H9 (cell line): ENCODE measurements at regions not wholly inside any gene's neighbourhood (a gene's known extent, or its start where the extent isn't known, plus 50 kb on each side); places are given as distances from the start of the nearest gene placed in this dataset.

ENCODE experiments used
- DNase-seq: peaks from one replicate; pipeline ENCODE4 v3.0.0-alpha.2; 2017
- H2AFZ ChIP-seq: one replicate; pipeline ENCODE4 v1.6.1; 2013; ENCODE audit warnings: mild to moderate bottlenecking, low read length, control low read depth, moderate library complexity
- H2AK5ac ChIP-seq: 2 replicates; pipeline ENCODE4 v1.6.1; 2013; ENCODE audit warnings: low read length, control low read depth, mixed read lengths; ENCODE audit not compliant: insufficient read length
- H2BK120ac ChIP-seq: one replicate; pipeline ENCODE4 v1.6.1; 2013; ENCODE audit warnings: low read depth, mild to moderate bottlenecking, low read length, control low read depth, inconsistent platforms; ENCODE audit not compliant: poor library complexity, severe bottlenecking
- H2BK12ac ChIP-seq: 2 replicates; pipeline ENCODE4 v1.6.1; 2013; ENCODE audit warnings: low read length, control low read depth, mixed read lengths, low read depth; ENCODE audit not compliant: insufficient read length
- H2BK15ac ChIP-seq: 2 replicates; pipeline ENCODE4 v1.6.1; 2013; ENCODE audit warnings: low read depth, low read length, control low read depth
- H2BK20ac ChIP-seq: one replicate; pipeline ENCODE4 v1.6.1; 2013; ENCODE audit warnings: low read depth, mild to moderate bottlenecking, low read length, control low read depth, inconsistent platforms; ENCODE audit not compliant: poor library complexity, severe bottlenecking
- H2BK5ac ChIP-seq: 2 replicates; pipeline ENCODE4 v1.6.1; 2013; ENCODE audit warnings: low read length, control low read depth, mixed read lengths; ENCODE audit not compliant: insufficient read length
- H3K14ac ChIP-seq: 2 replicates; pipeline ENCODE4 v1.6.1; 2013; ENCODE audit warnings: low read length, control low read depth; ENCODE audit not compliant: insufficient read depth
- H3K18ac ChIP-seq: 2 replicates; pipeline ENCODE4 v1.6.1; 2013; ENCODE audit warnings: low read depth, mild to moderate bottlenecking, mixed read lengths, low read length, control low read depth; ENCODE audit not compliant: insufficient read length
- H3K23ac ChIP-seq: 2 replicates; pipeline ENCODE4 v1.6.1; 2013; ENCODE audit warnings: low read length, control low read depth, mixed read lengths, low read depth; ENCODE audit not compliant: insufficient read length
- H3K23me2 ChIP-seq: 2 replicates; pipeline ENCODE4 v1.6.1; 2013; ENCODE audit warnings: low read depth, mild to moderate bottlenecking, mixed read lengths, low read length, control low read depth; ENCODE audit not compliant: insufficient read length, poor library complexity, severe bottlenecking
- H3K27ac ChIP-seq: 2 replicates; pipeline ENCODE4 v1.5.1; 2013; ENCODE audit warnings: low read length, control low read depth, mixed read lengths, low read depth; ENCODE audit not compliant: insufficient read length
- H3K27me3 ChIP-seq: 2 replicates; pipeline ENCODE4 v1.6.1; 2013; ENCODE audit warnings: low read length, control low read depth, inconsistent platforms; ENCODE audit not compliant: insufficient read depth
- H3K4ac ChIP-seq: 2 replicates; pipeline ENCODE4 v1.6.1; 2013; ENCODE audit warnings: low read depth, mild to moderate bottlenecking, control low read depth, inconsistent platforms, low read length, moderate library complexity
- H3K4me1 ChIP-seq: 2 replicates; pipeline ENCODE4 v1.6.1; 2013; ENCODE audit warnings: low read length, control low read depth, inconsistent platforms; ENCODE audit not compliant: insufficient read depth
- H3K4me2 ChIP-seq: 2 replicates; pipeline ENCODE4 v1.6.1; 2013; ENCODE audit warnings: low read length, control low read depth, mixed read lengths; ENCODE audit not compliant: insufficient read length, insufficient read depth
- H3K56ac ChIP-seq: 2 replicates; pipeline ENCODE4 v1.6.1; 2013; ENCODE audit warnings: low read depth, mild to moderate bottlenecking, mixed read lengths, low read length, control low read depth; ENCODE audit not compliant: insufficient read length
- H3K79me1 ChIP-seq: 2 replicates; pipeline ENCODE4 v1.6.1; 2013; ENCODE audit warnings: low read depth, mild to moderate bottlenecking, moderate library complexity, low read length, control low read depth, inconsistent platforms; ENCODE audit not compliant: insufficient read depth, poor library complexity, severe bottlenecking
- H3K79me2 ChIP-seq: 2 replicates; pipeline ENCODE4 v1.6.1; 2013; ENCODE audit warnings: low read length, control low read depth, inconsistent platforms; ENCODE audit not compliant: insufficient read depth
- H3K9ac ChIP-seq: 2 replicates; pipeline ENCODE4 v1.6.1; 2013; ENCODE audit warnings: low read length, control low read depth, mixed read lengths; ENCODE audit not compliant: insufficient read length; ENCODE audit errors: extremely low read depth
- H3K9me3 ChIP-seq: one replicate; pipeline ENCODE4 v1.6.1; 2013; ENCODE audit warnings: low read depth, low read length, inconsistent platforms; ENCODE audit not compliant: control insufficient read depth
- H3T11ph ChIP-seq: one replicate; pipeline ENCODE4 v1.6.1; 2013; ENCODE audit warnings: mild to moderate bottlenecking, low read length, control low read depth, inconsistent platforms
- H4K20me1 ChIP-seq: one replicate; pipeline ENCODE4 v1.6.1; 2013; ENCODE audit not compliant: control insufficient read depth, insufficient read length, insufficient read depth
- H4K5ac ChIP-seq: 2 replicates; pipeline ENCODE4 v1.6.1; 2013; ENCODE audit warnings: low read depth, mild to moderate bottlenecking, mixed read lengths, low read length, control low read depth; ENCODE audit not compliant: insufficient read length
- H4K8ac ChIP-seq: replicated peaks from 2 replicates; pipeline ENCODE4 v1.6.1; 2013; ENCODE audit warnings: low read length, control low read depth, mixed read lengths, low read depth; ENCODE audit not compliant: insufficient read length
- H4K91ac ChIP-seq: 2 replicates; pipeline ENCODE4 v1.6.1; 2013; ENCODE audit warnings: low read depth, mild to moderate bottlenecking, moderate library complexity, mixed read lengths, low read length, control low read depth; ENCODE audit not compliant: insufficient read length
- H3K27ac Mint-ChIP-seq, 3 experiments: 2 replicates in 2 of 3; 3 replicates in 1 of 3; pipeline ENCODE4 v1.8.0; 2020 to 2021; ENCODE audit warnings: mixed read lengths in 3 of 3, mild to moderate bottlenecking in 1 of 3, moderate library complexity in 1 of 3
- H3K27me3 Mint-ChIP-seq: 2 replicates; pipeline ENCODE4 v1.8.0; 2021; ENCODE audit warnings: low read depth, mild to moderate bottlenecking, moderate library complexity, mixed read lengths
- H3K36me3 Mint-ChIP-seq, 3 experiments: 2 replicates in 2 of 3; 3 replicates in 1 of 3; pipeline ENCODE4 v1.8.0; 2020 to 2021; ENCODE audit warnings: low read depth in 3 of 3, mixed read lengths in 3 of 3; ENCODE audit not compliant: insufficient read depth in 1 of 3
- H3K4me1 Mint-ChIP-seq, 2 experiments: 2 replicates each; pipeline ENCODE4 v1.8.0; 2020; ENCODE audit warnings: mixed read lengths in 2 of 2
- H3K4me3 Mint-ChIP-seq, 2 experiments: 2 replicates in 1 of 2; 3 replicates in 1 of 2; pipeline ENCODE4 v1.8.0; 2020 to 2021; ENCODE audit warnings: mild to moderate bottlenecking in 2 of 2, mixed read lengths in 2 of 2, moderate library complexity in 1 of 2
- H3K9me3 Mint-ChIP-seq, 2 experiments: 2 replicates in 1 of 2; 3 replicates in 1 of 2; pipeline ENCODE4 v1.8.0; 2020; ENCODE audit warnings: mild to moderate bottlenecking in 2 of 2, mixed read lengths in 2 of 2, moderate library complexity in 1 of 2
- CTCF ChIP-seq: fragments of 200-600 bp; sonication (generic); conservative IDR thresholded peaks from 3 replicates; pipeline ENCODE4 v1.8.0; 2021; ENCODE audit warnings: antibody characterized with exemption, mild to moderate bottlenecking
- whole genome bisulfite sequencing: extraction: QIAGEN DNeasy Blood & Tissue Kit; methylation state at CpG from one replicate; pipeline ENCODE4 v1.1.7; 2013; ENCODE audit warnings: missing lambda C conversion rate, low lambda C conversion rate, mixed read lengths; ENCODE audit not compliant: insufficient read length; ENCODE audit errors: extremely low coverage; 5-methylcytosine and 5-hydroxymethylcytosine counted together

GRCh38 chr15:97858296-97858695 is 102.2 kb upstream of the ARRDC4 start:
- Histone ChIP-seq H2BK15ac (no peak overlapping the region), H3K9me3 (no peaks in the 10 kb centered on the region), H3K27ac (no peak overlapping the region), H3K14ac (no peak overlapping the region), H4K5ac (no peak overlapping the region), H3T11ph (no peak overlapping the region), H3K23ac (no peak overlapping the region), H4K8ac (no peak overlapping the region), H2BK12ac (no peak overlapping the region), H3K4me2 (no peak overlapping the region), H2BK20ac (no peak overlapping the region), H4K91ac (no peak overlapping the region), H3K4ac (no peak overlapping the region), H3K27me3 (no peaks in the 10 kb centered on the region), H3K56ac (no peak overlapping the region), H2AK5ac (no peak overlapping the region), H2BK5ac (no peak overlapping the region), H3K79me1 (no peaks in the 10 kb centered on the region), H3K4me1 (no peaks in the 10 kb centered on the region), H3K9ac (no peak overlapping the region), H3K18ac (no peak overlapping the region), H3K79me2 (no peaks in the 10 kb centered on the region), H3K23me2 (no peaks in the 10 kb centered on the region), H2AFZ (no peak overlapping the region), H4K20me1 (no peaks in the 10 kb centered on the region), H2BK120ac (no peak overlapping the region)
- Mint-ChIP-seq H3K27ac (no peak overlapping the region), H3K4me3 (no peak overlapping the region), H3K9me3 (peaks cover 3% of the 10 kb centered on the region in 2 experiments; a peak in 4 of 5 replicates), H3K36me3 (no peaks in the 10 kb centered on the region; a peak in 1 of 7 replicates), H3K27me3 (no peaks in the 10 kb centered on the region), H3K4me1 (no peaks in the 10 kb centered on the region)
- WGBS, result no CpG with 5 or more reads among the region's 2 CpGs
- no peak for TF ChIP-seq CTCF
- DNase-seq, result no peak
